ENCODE measurements at regions not wholly inside any gene's neighbourhood (a gene's known extent, or its start where the extent isn't known, plus 50 kb on each side); places are given as distances from the start of the nearest gene placed in this dataset.

DNA sequence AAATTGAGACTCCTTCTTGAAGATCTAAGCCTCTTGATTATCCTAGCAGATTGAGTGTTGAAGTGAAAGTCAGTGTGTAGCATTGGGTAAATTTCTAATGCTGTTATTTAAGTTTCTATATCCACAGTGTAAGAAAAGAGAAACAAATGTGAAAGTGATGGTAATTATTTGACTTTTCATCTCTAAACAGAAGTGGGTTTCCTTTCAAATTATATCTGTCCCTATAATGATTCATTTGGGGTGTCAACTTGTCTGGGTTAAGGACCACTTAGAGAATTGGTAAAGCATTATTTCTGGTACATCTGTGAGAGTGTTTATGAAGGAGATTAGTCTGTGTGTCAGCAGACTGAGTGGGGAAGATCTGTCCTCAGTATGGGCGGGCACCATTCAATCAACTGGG lies 133.0 kb upstream of the HMCN1 start (continued):
- TF ChIP-seq ZNF569 (CRISPR knock-in tag; IDR thresholded peaks at IDR 0.05; ENCODE audit: borderline replicate concordance), result no peak
- no peak for TF ChIP-seq KAT8 (CRISPR knock-in tag; IDR thresholded peaks at IDR 0.05)
- no peak for TF ChIP-seq POGK (CRISPR knock-in tag; conservative IDR thresholded peaks at IDR 0.05)

DNA sequence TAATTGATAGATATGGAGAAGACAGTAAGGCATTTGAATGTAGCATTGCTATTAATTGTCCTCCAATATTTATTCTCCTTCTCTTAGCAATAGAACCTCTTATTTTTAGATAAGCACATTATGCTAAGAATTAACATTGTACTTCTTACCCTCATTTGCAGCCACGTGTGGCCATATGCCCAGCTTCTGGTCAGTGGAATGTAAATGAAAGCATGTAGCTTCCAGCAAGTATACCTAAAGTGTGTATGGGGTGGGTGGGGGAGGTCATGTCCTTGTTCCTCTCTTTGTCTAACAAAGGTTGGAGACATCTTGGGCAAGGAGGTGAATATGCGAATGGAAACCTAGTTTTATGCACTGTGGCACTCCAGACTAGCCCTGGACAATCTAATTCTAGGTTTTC lies 133.6 kb upstream of the HMCN1 start:
- ChIA-PET CTCF (ENCODE audit: low intra/inter-chr PET ratio, low total read pairs) (no interaction called here), POLR2A (no interaction called here)
- in situ Hi-C loops (cut with HindIII; ENCODE audit: extremely low pct_ligation_motif_present, low pct_unique_long_range_greater_than_20kb), result no loop called here
- H3K4me1 ChIP-seq (ENCODE audit: insufficient read depth, low read length), result no peaks in the 10 kb centered on the region
- H3K9ac ChIP-seq (ENCODE audit: insufficient read depth, low read depth, low read length), result no peak overlapping the region
- no peaks in the 10 kb centered on the region for H3K9me3 ChIP-seq (ENCODE audit: low read length)
- H3K27me3 ChIP-seq (ENCODE audit: control insufficient read depth in 1 of 2, insufficient read depth in 2 of 2, low read length in 2 of 2), result no peaks in the 10 kb centered on the region
- no peaks in the 10 kb centered on the region for H3K79me2 ChIP-seq (ENCODE audit: insufficient read depth, low read length)
- BruUV-seq (replicated peaks), result no TSS peak
- WGBS (ENCODE audit: low lambda C conversion rate), result 0% methylated on average over 2 of the region's 2 CpGs
- no peaks in the 10 kb centered on the region for H3K36me3 ChIP-seq (replicated peaks in 1 of 2; ENCODE audit: control insufficient read depth in 1 of 2, insufficient read depth in 2 of 2, low read length in 2 of 2)
- no peak overlapping the region for H2AFZ ChIP-seq (ENCODE audit: low read length)
- no peak for FAIRE-seq
- DNase-seq (ENCODE audit: low spot score), result no peak
- no peak overlapping the region for H3K27ac ChIP-seq (ENCODE audit: extremely low read length, insufficient read depth, low read length)
- H3K4me3 ChIP-seq (replicated peaks in 1 of 3; ENCODE audit: insufficient read depth in 1 of 3, low read depth in 2 of 3, low read length in 3 of 3), result no peak overlapping the region
- no peak for ATAC-seq
- intact Hi-C loops (cut with micrococcal nuclease; ENCODE audit: unreplicated experiment), result no loop called here
- no peaks in the 10 kb centered on the region for H4K20me1 ChIP-seq (ENCODE audit: insufficient read depth, low read length)
- H3K4me2 ChIP-seq (ENCODE audit: low read depth, low read length), result no peak overlapping the region
- TF ChIP-seq ZBED4 (CRISPR knock-in tag; IDR thresholded peaks at IDR 0.05; ENCODE audit: borderline replicate concordance) (no peak), ZNF256 (CRISPR knock-in tag; conservative IDR thresholded peaks at IDR 0.05) (no peak), ZMAT3 (CRISPR knock-in tag; conservative IDR thresholded peaks at IDR 0.05) (no peak), ZNF296 (CRISPR knock-in tag; conservative IDR thresholded peaks at IDR 0.05) (no peak), TCF7L2 (IDR thresholded peaks at IDR 0.05; ENCODE audit: low read depth, low read length) (no peak), ATM (IDR thresholded peaks at IDR 0.05; ENCODE audit: borderline replicate concordance) (no peak), KLF11 (CRISPR knock-in tag; IDR thresholded peaks at IDR 0.05) (no peak), CREB1 (IDR thresholded peaks at IDR 0.05) (no peak), CREB1 (CRISPR knock-in tag; IDR thresholded peaks at IDR 0.05) (no peak), ATF5 (CRISPR knock-in tag; IDR thresholded peaks at IDR 0.05; ENCODE audit: low read depth) (no peak), ZNF619 (CRISPR knock-in tag; IDR thresholded peaks at IDR 0.05) (no peak), SCMH1 (CRISPR knock-in tag; IDR thresholded peaks at IDR 0.05; ENCODE audit: borderline replicate concordance) (no peak), YEATS2 (CRISPR knock-in tag; IDR thresholded peaks at IDR 0.05; ENCODE audit: borderline replicate concordance) (no peak), ZNF180 (CRISPR knock-in tag; IDR thresholded peaks at IDR 0.05; ENCODE audit: borderline replicate concordance, low read depth) (no peak), ZMYM3 (CRISPR knock-in tag; IDR thresholded peaks at IDR 0.05) (no peak)
- TF ChIP-seq, protein P1, sequence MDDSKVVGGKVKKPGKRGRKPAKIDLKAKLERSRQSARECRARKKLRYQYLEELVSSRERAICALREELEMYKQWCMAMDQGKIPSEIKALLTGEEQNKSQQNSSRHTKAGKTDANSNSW (CRISPR knock-in tag; IDR thresholded peaks at IDR 0.05; ENCODE audit: borderline replicate concordance), result no peak
